Activated T-helper 17 cell treated with anti-CD3 and anti-CD28 coated beads, Interleukin-2, amount 50 U/mL, for 72 hours (primary cell): ENCODE measurements at regions not wholly inside any gene's neighbourhood (a gene's known extent, or its start where the extent isn't known, plus 50 kb on each side); places are given as distances from the start of the nearest gene placed in this dataset.
"Not testable (repeated sequence)": the region's sequence is repeated elsewhere in the genome, so short reads cannot be mapped to it uniquely, and the experiment has no call there.

Experiments
- ATAC-seq: fragments of 150-1000 bp; cut with Tn5 transposase; replicated peaks from 2 replicates; pipeline ENCODE4 v1.10.0; 2021; ENCODE audit warnings: mild to moderate bottlenecking, moderate library complexity
- H3K27ac Mint-ChIP-seq: one replicate; pipeline ENCODE4 v1.8.0; 2022; ENCODE audit warnings: mixed read lengths
- H3K27me3 Mint-ChIP-seq: one replicate; pipeline ENCODE4 v1.8.0; 2022; ENCODE audit warnings: mixed read lengths
- H3K36me3 Mint-ChIP-seq: one replicate; pipeline ENCODE4 v1.8.0; 2022; ENCODE audit warnings: low read depth, mild to moderate bottlenecking, mixed read lengths
- H3K4me1 Mint-ChIP-seq: one replicate; pipeline ENCODE4 v1.8.0; 2022; ENCODE audit warnings: mixed read lengths
- H3K4me3 Mint-ChIP-seq: one replicate; pipeline ENCODE4 v1.8.0; 2022; ENCODE audit warnings: mild to moderate bottlenecking, mixed read lengths
- H3K9me3 Mint-ChIP-seq: one replicate; pipeline ENCODE4 v1.8.0; 2022; ENCODE audit warnings: mixed read lengths

DNA sequence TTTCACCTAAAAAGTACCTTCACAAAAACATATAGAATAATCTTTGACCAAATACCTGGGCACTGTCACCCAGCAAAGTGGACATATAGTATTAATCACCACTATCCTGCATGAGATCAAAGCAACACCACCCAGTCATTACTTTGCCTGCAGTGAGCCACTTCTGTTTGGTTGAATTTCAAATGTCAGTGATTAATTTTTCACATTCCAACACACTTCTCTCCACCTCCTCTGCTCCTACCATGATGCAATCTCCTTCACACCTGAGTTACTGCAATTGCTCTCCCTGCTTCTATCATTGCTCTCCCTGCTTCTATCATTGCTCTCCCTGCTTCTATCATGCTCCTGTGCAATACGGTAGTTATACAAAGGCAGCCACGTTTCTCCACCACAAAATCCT lies 106.1 kb upstream of the NETO1 start:
- Mint-ChIP-seq H3K27ac (no peak overlapping the region), H3K36me3 (no peaks in the 10 kb centered on the region), H3K4me3 (no peak overlapping the region), H3K9me3 (peaks cover 14% of the 10 kb centered on the region), H3K27me3 (no peaks in the 10 kb centered on the region), H3K4me1 (no peaks in the 10 kb centered on the region)
- no peak for ATAC-seq

DNA sequence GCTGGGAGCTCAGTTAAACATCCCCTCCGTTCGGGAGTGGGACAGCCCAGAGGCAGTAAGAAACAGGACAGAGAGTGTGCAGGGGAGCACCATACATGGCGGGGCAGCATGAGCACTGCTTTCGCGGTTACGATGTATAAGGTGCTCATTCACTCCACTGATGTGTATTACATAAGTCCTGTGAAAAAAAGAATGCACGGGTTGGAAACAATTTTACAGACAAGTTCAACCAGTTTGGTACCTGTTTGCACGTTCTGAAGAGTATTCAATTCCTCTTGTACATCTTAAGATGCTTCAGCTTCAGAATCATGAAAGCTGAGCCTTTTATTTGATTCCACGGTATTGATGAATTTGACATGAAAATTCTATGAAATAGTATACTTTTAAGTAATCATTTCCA lies 97.8 kb upstream of the NETO1 start:
- ATAC-seq: no peak
- no peaks in the 10 kb centered on the region for H3K36me3 Mint-ChIP-seq
- H3K27ac Mint-ChIP-seq: no peak overlapping the region
- H3K4me1 Mint-ChIP-seq: no peaks in the 10 kb centered on the region
- no peak overlapping the region for H3K4me3 Mint-ChIP-seq
- peaks cover 15% of the 10 kb centered on the region for H3K9me3 Mint-ChIP-seq
- no peaks in the 10 kb centered on the region for H3K27me3 Mint-ChIP-seq

DNA sequence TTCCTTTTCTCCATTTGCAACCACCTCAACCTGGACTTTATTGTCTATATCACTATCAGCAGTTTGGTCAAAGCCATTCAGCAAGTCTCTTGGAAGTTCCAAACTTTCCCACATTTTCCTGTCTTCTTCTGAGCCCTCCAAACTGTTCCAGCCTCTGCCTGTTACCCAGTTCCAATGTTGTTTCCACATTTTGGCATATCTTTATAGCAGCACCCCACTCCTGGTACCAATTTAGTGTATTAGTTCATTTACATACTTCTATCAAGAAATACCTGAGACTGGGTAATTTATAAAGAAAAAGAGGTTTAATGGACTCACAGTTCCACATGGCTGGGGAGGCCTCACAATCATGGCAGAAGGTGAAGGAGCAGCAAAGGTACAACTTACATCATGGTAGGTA lies 90.4 kb upstream of the NETO1 start:
- not testable (repeated sequence) for H3K36me3 Mint-ChIP-seq

DNA sequence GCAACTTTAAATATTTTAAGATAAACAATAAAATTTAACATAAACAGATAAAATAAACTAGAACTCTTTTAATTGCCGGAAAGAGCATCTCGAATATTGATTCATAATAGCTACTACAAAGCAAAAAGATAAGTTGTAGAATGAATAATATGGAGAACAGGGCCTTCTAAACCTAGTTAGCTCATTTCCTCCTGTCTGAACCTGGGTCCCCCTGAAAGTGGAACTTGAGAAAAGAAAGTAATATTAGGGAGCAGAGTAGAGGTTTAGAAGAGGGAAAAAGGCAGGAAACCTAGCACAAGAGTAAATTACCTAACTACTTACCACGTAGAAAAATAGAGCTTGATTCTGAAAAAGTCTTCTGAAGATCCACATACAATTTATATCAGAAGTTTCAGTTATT lies 80.7 kb upstream of the NETO1 start:
- no peak overlapping the region for H3K27ac Mint-ChIP-seq
- no peaks in the 10 kb centered on the region for H3K36me3 Mint-ChIP-seq
- peaks cover 1% of the 10 kb centered on the region for H3K9me3 Mint-ChIP-seq
- no peak overlapping the region for H3K4me3 Mint-ChIP-seq
- H3K4me1 Mint-ChIP-seq: no peaks in the 10 kb centered on the region
- no peaks in the 10 kb centered on the region for H3K27me3 Mint-ChIP-seq
- no peak for ATAC-seq

More for the DNA sequence above, 90.4 kb upstream of the NETO1 start:
- H3K27me3 Mint-ChIP-seq, H3K4me1 Mint-ChIP-seq, H3K4me3 Mint-ChIP-seq, ATAC-seq, H3K27ac Mint-ChIP-seq: not testable (repeated sequence)
- H3K9me3 Mint-ChIP-seq: peaks cover 27% of the 10 kb centered on the region

DNA sequence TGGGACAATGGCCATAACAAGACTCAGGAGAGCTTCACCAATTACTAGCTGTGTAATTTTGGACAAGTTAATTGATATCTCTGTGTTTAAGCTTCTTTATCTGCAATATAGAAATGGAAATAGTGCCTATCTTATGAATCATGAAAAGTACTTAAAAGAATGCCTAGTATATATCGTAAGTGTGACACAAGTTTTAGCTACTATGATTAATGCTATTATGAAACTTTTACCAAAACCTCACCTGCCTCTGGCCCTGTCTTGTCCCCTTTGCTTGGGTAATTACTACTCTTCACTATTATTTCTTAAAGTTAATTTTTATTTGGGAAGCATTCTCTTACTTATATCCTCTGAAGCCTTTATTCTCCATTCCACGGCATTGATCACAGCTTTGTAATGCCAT lies 75.0 kb upstream of the NETO1 start:
- no peaks in the 10 kb centered on the region for H3K27me3 Mint-ChIP-seq
- no peaks in the 10 kb centered on the region for H3K4me1 Mint-ChIP-seq
- no peak overlapping the region for H3K27ac Mint-ChIP-seq
- no peak for ATAC-seq
- H3K4me3 Mint-ChIP-seq: no peak overlapping the region
- H3K9me3 Mint-ChIP-seq: peaks cover 3% of the 10 kb centered on the region
- H3K36me3 Mint-ChIP-seq: no peaks in the 10 kb centered on the region

DNA sequence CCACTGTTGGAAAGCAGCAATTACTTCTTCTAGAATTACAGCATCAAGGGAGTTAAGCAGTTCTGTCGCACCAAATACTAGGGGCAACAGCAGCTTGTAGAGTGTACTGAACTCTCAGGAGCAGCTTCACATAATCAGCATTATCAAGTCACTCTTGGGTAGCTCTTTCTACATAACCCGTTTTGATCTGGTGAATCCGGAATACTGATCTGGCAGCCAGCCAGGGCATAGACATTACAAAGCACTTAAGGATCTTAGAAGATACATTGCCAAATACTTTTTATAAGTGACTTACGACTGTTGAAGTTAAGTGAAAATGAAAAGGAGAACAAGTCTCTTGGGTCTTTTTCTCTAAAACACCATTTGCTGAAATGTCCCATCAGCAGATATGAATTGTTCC lies 73.2 kb upstream of the NETO1 start:
- Mint-ChIP-seq H3K27ac (no peak overlapping the region), H3K4me3 (no peak overlapping the region), H3K4me1 (no peaks in the 10 kb centered on the region), H3K36me3 (no peaks in the 10 kb centered on the region), H3K9me3 (peaks cover 6% of the 10 kb centered on the region), H3K27me3 (no peaks in the 10 kb centered on the region)
- no peak for ATAC-seq

DNA sequence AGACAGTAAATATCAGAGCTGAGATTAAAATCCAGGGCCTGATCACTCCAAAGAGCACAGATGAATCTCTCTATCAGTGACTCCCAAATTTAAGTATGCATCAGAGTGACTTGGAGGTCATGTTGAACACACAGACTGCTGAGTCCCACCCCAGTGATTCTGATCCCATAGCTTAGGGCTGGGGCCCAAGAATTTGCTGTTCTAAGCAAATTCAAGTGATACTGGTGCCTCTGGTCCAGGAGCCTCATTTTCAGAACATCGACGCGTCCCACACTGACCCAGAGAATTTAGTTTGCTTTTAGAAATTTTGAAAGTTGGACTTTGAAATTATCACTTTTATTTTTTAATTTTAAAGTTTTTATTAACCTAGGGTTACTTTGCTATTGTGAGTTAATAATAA lies 72.7 kb upstream of the NETO1 start:
- Mint-ChIP-seq H3K27ac (no peak overlapping the region), H3K27me3 (no peaks in the 10 kb centered on the region), H3K4me3 (no peak overlapping the region), H3K9me3 (peaks cover 6% of the 10 kb centered on the region), H3K36me3 (no peaks in the 10 kb centered on the region), H3K4me1 (no peaks in the 10 kb centered on the region)
- no peak for ATAC-seq

DNA sequence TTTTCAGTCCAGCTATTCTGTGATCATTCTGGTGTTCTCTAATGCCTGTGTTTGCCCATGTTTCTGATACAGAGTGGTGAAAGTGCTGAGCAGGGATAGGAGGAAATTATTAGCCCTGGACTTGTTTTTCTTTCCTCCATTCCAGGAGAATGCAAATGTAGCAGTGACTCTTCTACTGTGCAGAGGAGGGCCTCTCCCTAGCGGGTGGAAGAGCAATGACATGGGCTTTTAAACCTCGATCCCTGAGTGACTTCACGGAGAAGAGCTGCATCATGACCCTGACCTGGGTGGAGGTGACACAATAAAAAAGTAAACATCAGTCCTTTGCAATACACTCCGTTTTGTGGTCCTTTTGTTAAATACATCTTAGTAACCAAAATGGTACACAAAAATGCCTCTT lies 68.0 kb upstream of the NETO1 start:
- H3K27me3 Mint-ChIP-seq: no peaks in the 10 kb centered on the region
- H3K36me3 Mint-ChIP-seq: no peaks in the 10 kb centered on the region
- no peak for ATAC-seq
- H3K4me3 Mint-ChIP-seq: no peak overlapping the region
- no peaks in the 10 kb centered on the region for H3K4me1 Mint-ChIP-seq
- no peak overlapping the region for H3K27ac Mint-ChIP-seq
- H3K9me3 Mint-ChIP-seq: peaks cover 3% of the 10 kb centered on the region

DNA sequence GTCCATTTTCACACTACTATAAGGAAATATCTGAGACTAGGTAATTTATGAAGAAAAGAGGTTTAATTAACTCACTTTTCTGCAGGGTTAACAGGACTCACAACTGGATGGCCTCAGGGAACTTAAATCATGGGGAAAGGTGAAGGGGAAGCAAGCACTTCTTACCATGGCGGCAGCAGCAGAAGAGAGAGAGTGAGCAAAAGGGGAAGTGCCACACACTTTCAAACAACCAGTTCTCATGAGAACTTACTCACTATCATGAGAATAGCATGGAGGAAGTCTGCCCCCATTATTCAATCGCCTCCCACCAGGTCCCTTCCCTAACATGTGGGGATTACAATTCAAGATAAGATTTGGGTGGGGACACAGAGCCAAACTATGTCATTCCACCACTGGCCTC lies 55.1 kb upstream of the NETO1 start:
- no peak overlapping the region for H3K27ac Mint-ChIP-seq
- no peaks in the 10 kb centered on the region for H3K36me3 Mint-ChIP-seq
- H3K4me3 Mint-ChIP-seq: no peak overlapping the region
- no peaks in the 10 kb centered on the region for H3K27me3 Mint-ChIP-seq
- no peaks in the 10 kb centered on the region for H3K4me1 Mint-ChIP-seq
- no peak for ATAC-seq
- H3K9me3 Mint-ChIP-seq: peaks cover 29% of the 10 kb centered on the region
